ENCODE measurements at regions not wholly inside any gene's neighbourhood (a gene's known extent, or its start where the extent isn't known, plus 50 kb on each side); places are given as distances from the start of the nearest gene placed in this dataset.

- TF ChIP-seq POLR2A (IDR thresholded peaks at IDR 0.05; ENCODE audit: low read length) (no peak), GATA1 (IDR thresholded peaks at IDR 0.05; ENCODE audit: low read depth, low read length) (no peak)
Observed at GRCh38 chr13:74023484-74023883, 110.7 kb downstream of the KLF12 start.
